ENCODE measurements at regions not wholly inside any gene's neighbourhood (a gene's known extent, or its start where the extent isn't known, plus 50 kb on each side); places are given as distances from the start of the nearest gene placed in this dataset.

DNA sequence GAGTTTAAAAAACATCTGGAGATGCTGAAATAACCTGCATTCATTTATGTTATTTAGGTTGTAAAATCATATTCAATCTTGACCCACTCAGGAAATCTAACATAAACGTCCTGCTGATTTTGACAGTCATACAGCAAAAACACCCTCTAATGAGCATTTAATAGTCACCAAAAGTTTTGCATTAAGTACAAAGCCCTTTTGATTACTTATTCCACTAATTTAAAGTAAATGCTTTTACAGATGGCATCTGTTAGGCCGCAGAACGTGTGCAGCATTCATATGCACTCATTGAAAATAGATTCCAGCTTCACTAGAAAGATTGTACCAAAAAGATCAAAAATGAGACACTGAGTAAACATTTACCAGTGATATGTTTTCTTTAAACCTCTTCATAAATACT, 1295.1 kb downstream of the EFNB2 start:
- H3K27ac ChIP-seq, result no peak overlapping the region
- no peak for DNase-seq (ENCODE audit: low spot score in 2 of 2)
- H3K9me3 ChIP-seq, result no peaks in the 10 kb centered on the region
- H3K4me1 ChIP-seq, result no peaks in the 10 kb centered on the region
- intact Hi-C loops (cut with DNase I), result no loop called here
- H3K36me3 ChIP-seq, result no peaks in the 10 kb centered on the region
- TF ChIP-seq, protein P1, sequence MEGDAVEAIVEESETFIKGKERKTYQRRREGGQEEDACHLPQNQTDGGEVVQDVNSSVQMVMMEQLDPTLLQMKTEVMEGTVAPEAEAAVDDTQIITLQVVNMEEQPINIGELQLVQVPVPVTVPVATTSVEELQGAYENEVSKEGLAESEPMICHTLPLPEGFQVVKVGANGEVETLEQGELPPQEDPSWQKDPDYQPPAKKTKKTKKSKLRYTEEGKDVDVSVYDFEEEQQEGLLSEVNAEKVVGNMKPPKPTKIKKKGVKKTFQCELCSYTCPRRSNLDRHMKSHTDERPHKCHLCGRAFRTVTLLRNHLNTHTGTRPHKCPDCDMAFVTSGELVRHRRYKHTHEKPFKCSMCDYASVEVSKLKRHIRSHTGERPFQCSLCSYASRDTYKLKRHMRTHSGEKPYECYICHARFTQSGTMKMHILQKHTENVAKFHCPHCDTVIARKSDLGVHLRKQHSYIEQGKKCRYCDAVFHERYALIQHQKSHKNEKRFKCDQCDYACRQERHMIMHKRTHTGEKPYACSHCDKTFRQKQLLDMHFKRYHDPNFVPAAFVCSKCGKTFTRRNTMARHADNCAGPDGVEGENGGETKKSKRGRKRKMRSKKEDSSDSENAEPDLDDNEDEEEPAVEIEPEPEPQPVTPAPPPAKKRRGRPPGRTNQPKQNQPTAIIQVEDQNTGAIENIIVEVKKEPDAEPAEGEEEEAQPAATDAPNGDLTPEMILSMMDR (IDR thresholded peaks at IDR 0.05), result no peak
- no peaks in the 10 kb centered on the region for H3K27me3 ChIP-seq
- H3K4me3 ChIP-seq, result no peak overlapping the region

- H3K9me3 ChIP-seq, result peaks cover 0 to 5% of the 10 kb centered on the region in 2 donors
- H3K4me1 ChIP-seq, result no peaks in the 10 kb centered on the region
- intact Hi-C loops (cut with DNase I), result no loop called here
- no peaks in the 10 kb centered on the region for H3K27me3 ChIP-seq
- no peaks in the 10 kb centered on the region for H3K36me3 ChIP-seq
- no peak overlapping the region for H3K27ac ChIP-seq
- no peak for DNase-seq (ENCODE audit: low spot score in 2 of 2)
- TF ChIP-seq, protein P1 (IDR thresholded peaks at IDR 0.05), result no peak
- H3K4me3 ChIP-seq, result no peak overlapping the region
These were observed 1303.0 kb downstream of the EFNB2 start for GRCh38 chr13:105232439-105232838.

- H3K27ac ChIP-seq, result no peak overlapping the region
- intact Hi-C loops (cut with DNase I), result no loop called here
- no peaks in the 10 kb centered on the region for H3K36me3 ChIP-seq
- H3K4me3 ChIP-seq, result no peak overlapping the region
- TF ChIP-seq, protein P1 (IDR thresholded peaks at IDR 0.05), result no peak
- H3K27me3 ChIP-seq, result no peaks in the 10 kb centered on the region
- H3K4me1 ChIP-seq, result no peaks in the 10 kb centered on the region
- no peak for DNase-seq (ENCODE audit: low spot score in 2 of 2)
- peaks cover 0 to 5% of the 10 kb centered on the region in 2 donors for H3K9me3 ChIP-seq
These were observed 1303.5 kb downstream of the EFNB2 start for GRCh38 chr13:105232006-105232405.

GRCh38 chr13:105231579-105231978, 1303.9 kb downstream of the EFNB2 start:
- TF ChIP-seq, protein P1 (IDR thresholded peaks at IDR 0.05), result no peak
- H3K27ac ChIP-seq, result no peak overlapping the region
- H3K27me3 ChIP-seq, result no peaks in the 10 kb centered on the region
- H3K4me1 ChIP-seq, result no peaks in the 10 kb centered on the region
- H3K4me3 ChIP-seq, result no peak overlapping the region
- intact Hi-C loops (cut with DNase I), result no loop called here
- no peaks in the 10 kb centered on the region for H3K36me3 ChIP-seq
- peaks cover 0 to 5% of the 10 kb centered on the region in 2 donors for H3K9me3 ChIP-seq
- DNase-seq (ENCODE audit: low spot score in 2 of 2), result no peak

DNA sequence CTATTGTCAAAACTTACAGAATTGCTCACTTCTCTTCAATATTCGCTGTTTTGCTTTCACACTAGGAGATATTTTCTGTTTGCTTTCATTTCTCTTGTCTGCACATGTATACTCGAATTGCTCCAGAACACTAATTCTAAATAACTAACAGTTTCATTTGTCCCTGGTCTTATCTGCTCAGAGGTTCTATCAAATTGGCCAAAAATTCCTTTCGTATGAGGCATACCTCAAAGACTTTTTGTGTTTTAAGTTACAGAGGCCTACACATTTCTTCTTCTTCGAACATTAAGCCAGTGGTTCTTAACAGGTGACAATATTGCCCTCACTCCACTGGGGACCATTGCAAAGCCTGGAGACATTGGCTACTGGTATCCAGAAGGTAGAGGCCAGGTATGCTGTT, 1314.6 kb downstream of the EFNB2 start:
- H3K36me3 ChIP-seq, result no peaks in the 10 kb centered on the region
- intact Hi-C loops (cut with DNase I), result no loop called here
- H3K27me3 ChIP-seq, result no peaks in the 10 kb centered on the region

More for the DNA sequence above, 1314.6 kb downstream of the EFNB2 start:
- DNase-seq (ENCODE audit: low spot score in 2 of 2), result no peak
- Histone ChIP-seq H3K9me3 (no peaks in the 10 kb centered on the region), H3K27ac (no peak overlapping the region), H3K4me1 (no peaks in the 10 kb centered on the region), H3K4me3 (no peak overlapping the region)
- TF ChIP-seq, protein P1 (IDR thresholded peaks at IDR 0.05), result no peak

Measured in ascending aorta (tissue), 2 donors.